Astrocyte of the cerebellum (primary cell): ENCODE measurements at regions not wholly inside any gene's neighbourhood (a gene's known extent, or its start where the extent isn't known, plus 50 kb on each side); places are given as distances from the start of the nearest gene placed in this dataset.

ENCODE experiments used
- DNase-seq: peaks from one replicate; pipeline ENCODE4 v3.0.0-alpha.2; 2011; ENCODE audit warnings: low read depth
- H3K4me3 ChIP-seq: 2 replicates; pipeline ENCODE4 v1.5.1; 2011; ENCODE audit warnings: mild to moderate bottlenecking, low read depth, low read length, moderate library complexity
- CTCF ChIP-seq: IDR thresholded peaks from 2 replicates; pipeline ENCODE4 v1.5.1; 2012; ENCODE audit warnings: low read length, low read depth, moderate library complexity, mild to moderate bottlenecking; ENCODE audit errors: missing control alignments
- in situ Hi-C: cut with HindIII; loops from 2 replicates; pipeline ENCODE4 v1.10.0; 2017; ENCODE audit warnings: low sequenced_read_pairs

- in situ Hi-C loops, result no loop called here
- TF ChIP-seq CTCF, result no peak
- no peak overlapping the region for H3K4me3 ChIP-seq
- no peak for DNase-seq
These were observed 164.5 kb upstream of the PIRT start for GRCh38 chr17:11002417-11002816.

- no peak for TF ChIP-seq CTCF
- no peak for DNase-seq
- in situ Hi-C loops, result no loop called here
- H3K4me3 ChIP-seq, result no peak overlapping the region
These were observed 163.8 kb upstream of the PIRT start for GRCh38 chr17:11001651-11002050.

GRCh38 chr17:10999484-10999883, 161.6 kb upstream of the PIRT start:
- in situ Hi-C loops, result no loop called here

GRCh38 chr17:10993126-10993525, 155.2 kb upstream of the PIRT start:
- no peak for TF ChIP-seq CTCF
- no peak for DNase-seq
- in situ Hi-C loops, result no loop called here
- H3K4me3 ChIP-seq, result no peak overlapping the region

More at GRCh38 chr17:10999484-10999883, 161.6 kb upstream of the PIRT start:
- DNase-seq, result no peak
- no peak overlapping the region for H3K4me3 ChIP-seq
- no peak for TF ChIP-seq CTCF

- H3K4me3 ChIP-seq, result no peak overlapping the region
- DNase-seq, result no peak
- in situ Hi-C loops, result no loop called here
- no peak for TF ChIP-seq CTCF
These were observed 154.4 kb upstream of the PIRT start for GRCh38 chr17:10992106-10992880.

- in situ Hi-C loops, result loop anchor here (5.0 kb wide), 1 partner anchor 40 kb away; no protein-coding TSS in a partner anchor
- DNase-seq, result no peak
- no peak overlapping the region for H3K4me3 ChIP-seq
- TF ChIP-seq CTCF, result no peak
These were observed 149.9 kb upstream of the PIRT start for GRCh38 chr17:10987786-10988185.
